HEK293 (cell line): ENCODE measurements at regions not wholly inside any gene's neighbourhood (a gene's known extent, or its start where the extent isn't known, plus 50 kb on each side); places are given as distances from the start of the nearest gene placed in this dataset.

Experiments used
- CTCF ChIA-PET: fragments of 350-600 bp; formaldehyde crosslinking; extraction: SDS; loops from one replicate; lab custom pipeline; 2021; ENCODE audit warnings: antibody characterized with exemption; lab: Yijun Ruan, JAX
- POLR2A ChIA-PET: fragments of 300-600 bp; formaldehyde crosslinking; extraction: SDS; loops from one replicate; lab custom pipeline; 2020; ENCODE audit warnings: antibody characterized with exemption, inconsistent platforms; lab: Yijun Ruan, JAX
- H3K27ac ChIP-seq: fragments of 200-500 bp; sonication (Bioruptor generic); 2 replicates; pipeline ENCODE4 v1.5.1; 2014; ENCODE audit warnings: low read depth, low read length, control low read depth, inconsistent platforms; ENCODE audit errors: extremely low read depth
- H3K36me3 ChIP-seq, 2 experiments: fragments of 200-500 bp in 1 of 2; sonication (Bioruptor generic) in 1 of 2; 1 replicate in 1 of 2; 2 replicates in 1 of 2; pipeline ENCODE4 v1.5.1; 2014 to 2017; ENCODE audit warnings: inconsistent platforms in 2 of 2, low read length in 2 of 2; ENCODE audit not compliant: control insufficient read depth in 2 of 2, insufficient read depth in 1 of 2
- H3K4me1 ChIP-seq: fragments of 200-500 bp; sonication (Bioruptor generic); 2 replicates; pipeline ENCODE4 v1.5.1; 2014; ENCODE audit warnings: mild to moderate bottlenecking, low read length, inconsistent platforms; ENCODE audit not compliant: control insufficient read depth, insufficient read depth
- H3K4me3 ChIP-seq: 2 replicates; pipeline ENCODE4 v1.5.1; 2011; ENCODE audit warnings: low read depth, mild to moderate bottlenecking, control low read depth, low read length, moderate library complexity
- H3K9me3 ChIP-seq: fragments of 200-500 bp; sonication (Bioruptor generic); 2 replicates; pipeline ENCODE4 v1.5.1; 2014; ENCODE audit warnings: low read depth, low read length, inconsistent platforms; ENCODE audit not compliant: control insufficient read depth, insufficient read depth
- SCRT1 ChIP-seq: fragments of 450-650 bp; formaldehyde crosslinking; IDR thresholded peaks from 2 replicates; pipeline ENCODE4 v1.5.1; 2016; ENCODE audit warnings: missing biosample characterization, missing genetic modification characterization, borderline replicate concordance
- SP3 ChIP-seq: fragments of 450-650 bp; formaldehyde crosslinking; IDR thresholded peaks from 2 replicates; pipeline ENCODE4 v1.5.1; 2016; ENCODE audit warnings: missing biosample characterization, missing genetic modification characterization
- SP7 ChIP-seq: fragments of 450-650 bp; formaldehyde crosslinking; IDR thresholded peaks from 2 replicates; pipeline ENCODE4 v1.5.1; 2016; ENCODE audit warnings: missing biosample characterization, missing genetic modification characterization
- ZBTB7A ChIP-seq: fragments of 450-650 bp; formaldehyde crosslinking; IDR thresholded peaks from 2 replicates; pipeline ENCODE4 v1.5.1; 2016; ENCODE audit warnings: low read depth, missing biosample characterization, missing genetic modification characterization
- ZEB2 ChIP-seq: fragments of 450-650 bp; formaldehyde crosslinking; IDR thresholded peaks from 2 replicates; pipeline ENCODE4 v1.5.1; 2016; ENCODE audit warnings: missing biosample characterization, missing genetic modification characterization
- ZNF121 ChIP-seq: fragments of 450-650 bp; formaldehyde crosslinking; IDR thresholded peaks from 2 replicates; pipeline ENCODE4 v1.5.1; 2016; ENCODE audit warnings: missing biosample characterization, missing genetic modification characterization
- ZNF157 ChIP-seq: fragments of 450-650 bp; formaldehyde crosslinking; IDR thresholded peaks from 2 replicates; pipeline ENCODE4 v1.5.1; 2016; ENCODE audit warnings: missing biosample characterization, missing genetic modification characterization
- ZNF16 ChIP-seq: fragments of 450-650 bp; formaldehyde crosslinking; IDR thresholded peaks from 2 replicates; pipeline ENCODE4 v1.5.1; 2016; ENCODE audit warnings: low read depth, missing biosample characterization, missing genetic modification characterization
- ZNF239 ChIP-seq: fragments of 450-650 bp; formaldehyde crosslinking; IDR thresholded peaks from 2 replicates; pipeline ENCODE4 v1.5.1; 2016; ENCODE audit warnings: missing biosample characterization, missing genetic modification characterization
- ZNF274 ChIP-seq, 2 experiments: fragments of 200-500 bp in 1 of 2; fragments of 450-650 bp in 1 of 2; sonication (Bioruptor generic) in 1 of 2; formaldehyde crosslinking in 1 of 2; IDR thresholded peaks; 2 replicates each; pipeline versions ENCODE4 v1.5.1 to v1.6.1; 2014 to 2016; ENCODE audit warnings: borderline replicate concordance in 1 of 2, inconsistent platforms in 1 of 2, low read length in 1 of 2, missing biosample characterization in 1 of 2, missing genetic modification characterization in 1 of 2
- ZNF416 ChIP-seq: fragments of 450-650 bp; formaldehyde crosslinking; IDR thresholded peaks from 2 replicates; pipeline ENCODE4 v1.5.1; 2016; ENCODE audit warnings: missing biosample characterization, missing genetic modification characterization
- ZNF423 ChIP-seq: fragments of 450-650 bp; formaldehyde crosslinking; IDR thresholded peaks from 2 replicates; pipeline ENCODE4 v1.5.1; 2016; ENCODE audit warnings: missing biosample characterization, missing genetic modification characterization
- ZNF433 ChIP-seq: fragments of 450-650 bp; formaldehyde crosslinking; IDR thresholded peaks from 2 replicates; pipeline ENCODE4 v1.5.1; 2016; ENCODE audit warnings: missing biosample characterization, missing genetic modification characterization, low read depth
- ZNF558 ChIP-seq: fragments of 450-650 bp; formaldehyde crosslinking; IDR thresholded peaks from 2 replicates; pipeline ENCODE4 v1.5.1; 2016; ENCODE audit warnings: missing biosample characterization, missing genetic modification characterization
- ZNF561 ChIP-seq: fragments of 450-650 bp; IDR thresholded peaks from 2 replicates; pipeline ENCODE4 v1.5.1; 2018; ENCODE audit warnings: missing biosample characterization, missing genetic modification characterization, borderline replicate concordance
- ZNF654 ChIP-seq: fragments of 450-650 bp; formaldehyde crosslinking; IDR thresholded peaks from 2 replicates; pipeline ENCODE4 v1.5.1; 2016; ENCODE audit warnings: low read depth, missing biosample characterization, missing genetic modification characterization
- ZNF747 ChIP-seq: fragments of 450-650 bp; formaldehyde crosslinking; IDR thresholded peaks from 2 replicates; pipeline ENCODE4 v1.5.1; 2016; ENCODE audit warnings: missing biosample characterization, missing genetic modification characterization
- ZNF785 ChIP-seq: fragments of 450-650 bp; formaldehyde crosslinking; IDR thresholded peaks from 2 replicates; pipeline ENCODE4 v1.5.1; 2016; ENCODE audit warnings: missing biosample characterization, missing genetic modification characterization
- TF ChIP-seq, protein P1 (sequence below): fragments of 450-650 bp; formaldehyde crosslinking; IDR thresholded peaks from 2 replicates; pipeline ENCODE4 v1.5.1; 2017; ENCODE audit warnings: missing biosample characterization, missing genetic modification characterization
- TF ChIP-seq, protein P2 (sequence below): fragments of 450-650 bp; formaldehyde crosslinking; IDR thresholded peaks from 2 replicates; pipeline ENCODE4 v1.5.1; 2017; ENCODE audit warnings: missing biosample characterization, missing genetic modification characterization
- TF ChIP-seq, protein P3 (sequence below): fragments of 450-650 bp; formaldehyde crosslinking; IDR thresholded peaks from 2 replicates; pipeline ENCODE4 v1.5.1; 2016; ENCODE audit warnings: missing biosample characterization, missing genetic modification characterization
- TF ChIP-seq, protein P4 (sequence below): fragments of 450-650 bp; formaldehyde crosslinking; IDR thresholded peaks from 2 replicates; pipeline ENCODE4 v1.5.1; 2016; ENCODE audit warnings: missing biosample characterization, missing genetic modification characterization
- TF ChIP-seq, protein P5 (sequence below): fragments of 450-650 bp; formaldehyde crosslinking; IDR thresholded peaks from 2 replicates; pipeline ENCODE4 v1.5.1; 2016; ENCODE audit warnings: missing biosample characterization, missing genetic modification characterization

DNA sequence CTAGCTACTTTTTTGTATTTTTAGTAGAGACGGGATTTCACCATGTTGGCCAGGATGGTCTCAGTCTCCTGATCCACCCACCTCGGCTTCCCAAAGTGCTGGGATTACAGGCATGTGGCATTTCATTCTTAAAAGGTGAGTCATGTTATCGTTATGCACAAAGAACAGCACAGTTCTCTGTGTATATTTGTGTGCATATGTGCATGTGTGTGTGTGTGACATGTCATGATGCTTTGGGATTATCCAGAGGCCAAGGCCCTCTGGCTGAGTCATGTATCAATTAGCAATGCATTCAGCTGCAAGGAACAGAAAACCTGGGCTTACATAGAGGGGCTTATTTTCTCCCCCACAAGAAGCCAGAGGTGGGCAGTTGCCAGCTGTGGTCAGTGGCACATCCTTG lies 301.7 kb upstream of the KAZN start:
- ChIA-PET POLR2A (interaction anchor here (0.6 kb wide), 1 partner anchor 595 kb away, joined by 3 read pairs; no protein-coding TSS in a partner anchor), CTCF (no interaction called here)
- no peak overlapping the region for H3K27ac ChIP-seq
- no peak overlapping the region for H3K4me3 ChIP-seq
- no peaks in the 10 kb centered on the region for H3K9me3 ChIP-seq
- H3K4me1 ChIP-seq = no peaks in the 10 kb centered on the region
- no peaks in the 10 kb centered on the region for H3K36me3 ChIP-seq
- TF ChIP-seq ZNF274 (IDR thresholded peaks at IDR 0.05; ENCODE audit: low read length) = no peak
- no peak for TF ChIP-seq ZNF274 (tag by site-specific recombination; IDR thresholded peaks at IDR 0.05; ENCODE audit: borderline replicate concordance)
- no peak for TF ChIP-seq ZNF785 (tag by site-specific recombination)
- no peak for TF ChIP-seq SP7 (tag by site-specific recombination)
- TF ChIP-seq ZNF239 (tag by site-specific recombination) = no peak
- TF ChIP-seq, protein P1, sequence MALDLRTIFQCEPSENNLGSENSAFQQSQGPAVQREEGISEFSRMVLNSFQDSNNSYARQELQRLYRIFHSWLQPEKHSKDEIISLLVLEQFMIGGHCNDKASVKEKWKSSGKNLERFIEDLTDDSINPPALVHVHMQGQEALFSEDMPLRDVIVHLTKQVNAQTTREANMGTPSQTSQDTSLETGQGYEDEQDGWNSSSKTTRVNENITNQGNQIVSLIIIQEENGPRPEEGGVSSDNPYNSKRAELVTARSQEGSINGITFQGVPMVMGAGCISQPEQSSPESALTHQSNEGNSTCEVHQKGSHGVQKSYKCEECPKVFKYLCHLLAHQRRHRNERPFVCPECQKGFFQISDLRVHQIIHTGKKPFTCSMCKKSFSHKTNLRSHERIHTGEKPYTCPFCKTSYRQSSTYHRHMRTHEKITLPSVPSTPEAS (tag by site-specific recombination) = no peak
- TF ChIP-seq SP3 (tag by site-specific recombination) = no peak
- TF ChIP-seq ZNF558 (tag by site-specific recombination) = no peak
- TF ChIP-seq ZEB2 (tag by site-specific recombination) = no peak
- TF ChIP-seq, protein P2, sequence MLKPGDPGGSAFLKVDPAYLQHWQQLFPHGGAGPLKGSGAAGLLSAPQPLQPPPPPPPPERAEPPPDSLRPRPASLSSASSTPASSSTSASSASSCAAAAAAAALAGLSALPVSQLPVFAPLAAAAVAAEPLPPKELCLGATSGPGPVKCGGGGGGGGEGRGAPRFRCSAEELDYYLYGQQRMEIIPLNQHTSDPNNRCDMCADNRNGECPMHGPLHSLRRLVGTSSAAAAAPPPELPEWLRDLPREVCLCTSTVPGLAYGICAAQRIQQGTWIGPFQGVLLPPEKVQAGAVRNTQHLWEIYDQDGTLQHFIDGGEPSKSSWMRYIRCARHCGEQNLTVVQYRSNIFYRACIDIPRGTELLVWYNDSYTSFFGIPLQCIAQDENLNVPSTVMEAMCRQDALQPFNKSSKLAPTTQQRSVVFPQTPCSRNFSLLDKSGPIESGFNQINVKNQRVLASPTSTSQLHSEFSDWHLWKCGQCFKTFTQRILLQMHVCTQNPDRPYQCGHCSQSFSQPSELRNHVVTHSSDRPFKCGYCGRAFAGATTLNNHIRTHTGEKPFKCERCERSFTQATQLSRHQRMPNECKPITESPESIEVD (tag by site-specific recombination) = no peak
- no peak for TF ChIP-seq SCRT1 (tag by site-specific recombination)
- TF ChIP-seq ZNF416 (tag by site-specific recombination) = no peak
- TF ChIP-seq ZNF654 (tag by site-specific recombination) = no peak
- TF ChIP-seq ZBTB7A (tag by site-specific recombination) = no peak
- no peak for TF ChIP-seq ZNF121 (tag by site-specific recombination)
- TF ChIP-seq ZNF157 = no peak
- TF ChIP-seq ZNF423 (tag by site-specific recombination) = no peak
- TF ChIP-seq, protein P3, sequence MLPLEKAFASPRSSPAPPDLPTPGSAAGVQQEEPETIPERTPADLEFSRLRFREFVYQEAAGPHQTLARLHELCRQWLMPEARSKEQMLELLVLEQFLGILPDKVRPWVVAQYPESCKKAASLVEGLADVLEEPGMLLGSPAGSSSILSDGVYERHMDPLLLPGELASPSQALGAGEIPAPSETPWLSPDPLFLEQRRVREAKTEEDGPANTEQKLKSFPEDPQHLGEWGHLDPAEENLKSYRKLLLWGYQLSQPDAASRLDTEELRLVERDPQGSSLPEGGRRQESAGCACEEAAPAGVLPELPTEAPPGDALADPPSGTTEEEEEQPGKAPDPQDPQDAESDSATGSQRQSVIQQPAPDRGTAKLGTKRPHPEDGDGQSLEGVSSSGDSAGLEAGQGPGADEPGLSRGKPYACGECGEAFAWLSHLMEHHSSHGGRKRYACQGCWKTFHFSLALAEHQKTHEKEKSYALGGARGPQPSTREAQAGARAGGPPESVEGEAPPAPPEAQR (tag by site-specific recombination) = no peak
- no peak for TF ChIP-seq ZNF561 (tag by site-specific recombination)
- TF ChIP-seq, all 188 proteins: peak for 0

DNA sequence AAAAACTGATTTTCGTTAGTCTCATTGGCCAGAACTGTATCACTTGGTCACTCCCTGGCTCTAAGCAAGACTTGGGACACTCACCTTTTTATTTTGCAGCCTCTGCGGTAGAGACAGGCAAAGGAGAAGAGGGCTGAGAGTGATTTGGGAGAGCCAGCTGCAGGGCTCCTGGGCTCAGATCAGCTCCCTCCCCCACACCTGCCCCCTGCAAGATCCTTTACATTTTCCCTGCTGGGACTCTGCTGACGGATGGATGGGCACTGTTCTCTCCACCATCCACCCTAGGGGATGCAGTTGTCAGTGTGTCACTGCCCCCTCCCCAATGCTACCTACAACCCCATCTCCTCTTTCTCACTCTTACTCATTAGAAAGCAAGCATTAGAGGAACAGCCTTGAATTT lies 301.1 kb upstream of the KAZN start:
- TF ChIP-seq ZEB2 (tag by site-specific recombination) (no peak), ZNF747 (no peak), ZNF16 (no peak), ZNF433 (no peak)
- TF ChIP-seq, protein P4, sequence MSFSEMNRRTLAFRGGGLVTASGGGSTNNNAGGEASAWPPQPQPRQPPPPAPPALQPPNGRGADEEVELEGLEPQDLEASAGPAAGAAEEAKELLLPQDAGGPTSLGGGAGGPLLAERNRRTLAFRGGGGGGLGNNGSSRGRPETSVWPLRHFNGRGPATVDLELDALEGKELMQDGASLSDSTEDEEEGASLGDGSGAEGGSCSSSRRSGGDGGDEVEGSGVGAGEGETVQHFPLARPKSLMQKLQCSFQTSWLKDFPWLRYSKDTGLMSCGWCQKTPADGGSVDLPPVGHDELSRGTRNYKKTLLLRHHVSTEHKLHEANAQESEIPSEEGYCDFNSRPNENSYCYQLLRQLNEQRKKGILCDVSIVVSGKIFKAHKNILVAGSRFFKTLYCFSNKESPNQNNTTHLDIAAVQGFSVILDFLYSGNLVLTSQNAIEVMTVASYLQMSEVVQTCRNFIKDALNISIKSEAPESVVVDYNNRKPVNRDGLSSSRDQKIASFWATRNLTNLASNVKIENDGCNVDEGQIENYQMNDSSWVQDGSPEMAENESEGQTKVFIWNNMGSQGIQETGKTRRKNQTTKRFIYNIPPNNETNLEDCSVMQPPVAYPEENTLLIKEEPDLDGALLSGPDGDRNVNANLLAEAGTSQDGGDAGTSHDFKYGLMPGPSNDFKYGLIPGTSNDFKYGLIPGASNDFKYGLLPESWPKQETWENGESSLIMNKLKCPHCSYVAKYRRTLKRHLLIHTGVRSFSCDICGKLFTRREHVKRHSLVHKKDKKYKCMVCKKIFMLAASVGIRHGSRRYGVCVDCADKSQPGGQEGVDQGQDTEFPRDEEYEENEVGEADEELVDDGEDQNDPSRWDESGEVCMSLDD (tag by site-specific recombination) = no peak
- TF ChIP-seq, protein P5, sequence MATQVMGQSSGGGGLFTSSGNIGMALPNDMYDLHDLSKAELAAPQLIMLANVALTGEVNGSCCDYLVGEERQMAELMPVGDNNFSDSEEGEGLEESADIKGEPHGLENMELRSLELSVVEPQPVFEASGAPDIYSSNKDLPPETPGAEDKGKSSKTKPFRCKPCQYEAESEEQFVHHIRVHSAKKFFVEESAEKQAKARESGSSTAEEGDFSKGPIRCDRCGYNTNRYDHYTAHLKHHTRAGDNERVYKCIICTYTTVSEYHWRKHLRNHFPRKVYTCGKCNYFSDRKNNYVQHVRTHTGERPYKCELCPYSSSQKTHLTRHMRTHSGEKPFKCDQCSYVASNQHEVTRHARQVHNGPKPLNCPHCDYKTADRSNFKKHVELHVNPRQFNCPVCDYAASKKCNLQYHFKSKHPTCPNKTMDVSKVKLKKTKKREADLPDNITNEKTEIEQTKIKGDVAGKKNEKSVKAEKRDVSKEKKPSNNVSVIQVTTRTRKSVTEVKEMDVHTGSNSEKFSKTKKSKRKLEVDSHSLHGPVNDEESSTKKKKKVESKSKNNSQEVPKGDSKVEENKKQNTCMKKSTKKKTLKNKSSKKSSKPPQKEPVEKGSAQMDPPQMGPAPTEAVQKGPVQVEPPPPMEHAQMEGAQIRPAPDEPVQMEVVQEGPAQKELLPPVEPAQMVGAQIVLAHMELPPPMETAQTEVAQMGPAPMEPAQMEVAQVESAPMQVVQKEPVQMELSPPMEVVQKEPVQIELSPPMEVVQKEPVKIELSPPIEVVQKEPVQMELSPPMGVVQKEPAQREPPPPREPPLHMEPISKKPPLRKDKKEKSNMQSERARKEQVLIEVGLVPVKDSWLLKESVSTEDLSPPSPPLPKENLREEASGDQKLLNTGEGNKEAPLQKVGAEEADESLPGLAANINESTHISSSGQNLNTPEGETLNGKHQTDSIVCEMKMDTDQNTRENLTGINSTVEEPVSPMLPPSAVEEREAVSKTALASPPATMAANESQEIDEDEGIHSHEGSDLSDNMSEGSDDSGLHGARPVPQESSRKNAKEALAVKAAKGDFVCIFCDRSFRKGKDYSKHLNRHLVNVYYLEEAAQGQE (tag by site-specific recombination) = no peak
- CTCF ChIA-PET = no interaction called here
- Histone ChIP-seq H3K4me3 (no peak overlapping the region), H3K4me1 (no peaks in the 10 kb centered on the region), H3K9me3 (no peaks in the 10 kb centered on the region), H3K27ac (no peak overlapping the region), H3K36me3 (no peaks in the 10 kb centered on the region)
- POLR2A ChIA-PET = interaction anchor here (0.6 kb wide), 1 partner anchor 594 kb away, joined by 3 read pairs; no protein-coding TSS in a partner anchor
